Mucosa of rectum (tissue), 2 donors: ENCODE measurements at regions not wholly inside any gene's neighbourhood (a gene's known extent, or its start where the extent isn't known, plus 50 kb on each side); places are given as distances from the start of the nearest gene placed in this dataset.

Experiments
- H3K27ac ChIP-seq, 2 donors: one replicate each; pipeline ENCODE4 v1.7.0; 2013; ENCODE audit warnings: inconsistent platforms in 2 of 2, low read depth in 2 of 2, low read length in 2 of 2
- H3K27me3 ChIP-seq, 2 donors: one replicate each; pipeline ENCODE4 v1.7.0; 2013; ENCODE audit warnings: low read length in 2 of 2; ENCODE audit not compliant: control insufficient read depth in 2 of 2, insufficient read depth in 2 of 2
- H3K36me3 ChIP-seq, 2 donors: one replicate each; pipeline ENCODE4 v1.7.0; 2013; ENCODE audit warnings: low read length in 2 of 2; ENCODE audit not compliant: control insufficient read depth in 2 of 2, insufficient read depth in 2 of 2
- H3K4me1 ChIP-seq, 2 donors: one replicate each; pipeline ENCODE4 v1.7.0; 2013; ENCODE audit warnings: low read length in 2 of 2, mild to moderate bottlenecking in 1 of 2; ENCODE audit not compliant: control insufficient read depth in 2 of 2, insufficient read depth in 2 of 2
- H3K4me3 ChIP-seq, 2 donors: one replicate each; pipeline ENCODE4 v1.7.0; 2013; ENCODE audit warnings: low read length in 2 of 2
- H3K9ac ChIP-seq, 2 donors: one replicate each; pipeline ENCODE4 v1.7.0; 2013; ENCODE audit warnings: low read length in 2 of 2, low read depth in 1 of 2, mild to moderate bottlenecking in 1 of 2
- H3K9me3 ChIP-seq, 2 donors: one replicate each; pipeline ENCODE4 v1.7.0; 2013; ENCODE audit warnings: low read length in 2 of 2; ENCODE audit not compliant: control insufficient read depth in 2 of 2
- donor health status: healthy.
- donor health status: Normal muscosa, but diverticular disease.

GRCh38 chr7:86950360-86950759 lies 109.1 kb downstream of the ELAPOR2 start:
- Histone ChIP-seq H3K4me1 (no peaks in the 10 kb centered on the region), H3K9me3 (no peaks in the 10 kb centered on the region), H3K4me3 (no peak overlapping the region), H3K27ac (no peak overlapping the region), H3K27me3 (no peaks in the 10 kb centered on the region), H3K36me3 (no peaks in the 10 kb centered on the region), H3K9ac (no peak overlapping the region)

- H3K27me3 ChIP-seq, result no peaks in the 10 kb centered on the region
- H3K4me3 ChIP-seq, result no peak overlapping the region
- H3K9ac ChIP-seq, result no peak overlapping the region
- H3K36me3 ChIP-seq, result no peaks in the 10 kb centered on the region
- H3K4me1 ChIP-seq, result no peaks in the 10 kb centered on the region
- no peak overlapping the region for H3K27ac ChIP-seq
- H3K9me3 ChIP-seq, result no peaks in the 10 kb centered on the region
These were observed 109.6 kb downstream of the ELAPOR2 start for GRCh38 chr7:86949779-86950260.

GRCh38 chr7:86949052-86949778 lies 110.2 kb downstream of the ELAPOR2 start:
- no peak overlapping the region for H3K27ac ChIP-seq
- no peaks in the 10 kb centered on the region for H3K27me3 ChIP-seq
- no peaks in the 10 kb centered on the region for H3K4me1 ChIP-seq
- H3K4me3 ChIP-seq, result no peak overlapping the region
- no peaks in the 10 kb centered on the region for H3K9me3 ChIP-seq
- H3K36me3 ChIP-seq, result no peaks in the 10 kb centered on the region
- H3K9ac ChIP-seq, result no peak overlapping the region

DNA sequence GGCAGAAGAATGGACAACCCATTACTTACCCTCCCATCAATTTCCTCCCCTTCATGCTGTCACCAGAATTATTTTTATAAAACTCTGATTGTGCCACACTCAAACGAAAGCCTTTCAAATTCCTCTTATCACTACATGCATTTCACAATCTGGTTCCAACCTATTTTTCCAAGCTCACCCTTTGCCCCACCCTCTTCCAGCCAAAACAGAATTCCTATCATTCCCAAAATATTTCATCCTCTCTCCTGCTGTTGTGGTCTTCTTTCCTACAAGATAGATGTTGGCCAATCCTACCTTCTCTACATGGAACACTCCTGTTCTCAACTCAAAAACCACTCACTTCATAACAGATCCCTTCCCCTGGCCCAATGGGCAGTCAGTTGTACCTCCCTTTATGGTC lies 111.5 kb downstream of the ELAPOR2 start:
- no peak overlapping the region for H3K9ac ChIP-seq
- H3K4me1 ChIP-seq, result no peaks in the 10 kb centered on the region
- H3K27ac ChIP-seq, result no peak overlapping the region
- H3K9me3 ChIP-seq, result no peaks in the 10 kb centered on the region
- no peak overlapping the region for H3K4me3 ChIP-seq
- H3K27me3 ChIP-seq, result no peaks in the 10 kb centered on the region
- no peaks in the 10 kb centered on the region for H3K36me3 ChIP-seq

DNA sequence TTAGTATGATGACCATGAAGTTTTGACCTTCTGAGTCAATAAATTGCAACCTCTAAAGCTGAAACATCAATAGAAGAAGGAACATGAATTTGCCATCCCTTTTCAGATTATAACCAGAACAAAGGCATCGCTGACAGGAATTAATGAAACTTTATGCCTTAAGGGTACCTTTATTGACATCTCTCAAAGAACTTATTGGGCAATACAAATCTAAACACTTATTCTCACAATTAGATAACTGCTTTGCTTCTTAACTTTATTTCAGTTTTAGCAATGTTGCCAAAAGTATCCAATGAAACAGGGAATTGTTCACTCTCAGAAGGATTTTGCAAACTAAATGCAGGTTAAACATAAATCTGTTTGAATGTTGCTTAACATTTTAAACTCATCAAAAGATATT lies 116.0 kb downstream of the ELAPOR2 start:
- no peaks in the 10 kb centered on the region for H3K36me3 ChIP-seq
- H3K27ac ChIP-seq, result no peak overlapping the region
- no peak overlapping the region for H3K9ac ChIP-seq

GRCh38 chr7:86942995-86943394 lies 116.5 kb downstream of the ELAPOR2 start:
- H3K4me3 ChIP-seq, result no peak overlapping the region
- no peak overlapping the region for H3K27ac ChIP-seq
- no peaks in the 10 kb centered on the region for H3K36me3 ChIP-seq
- H3K4me1 ChIP-seq, result no peaks in the 10 kb centered on the region
- no peaks in the 10 kb centered on the region for H3K27me3 ChIP-seq
- H3K9ac ChIP-seq, result no peak overlapping the region
- no peaks in the 10 kb centered on the region for H3K9me3 ChIP-seq

More for the DNA sequence above, 116.0 kb downstream of the ELAPOR2 start:
- H3K27me3 ChIP-seq, result no peaks in the 10 kb centered on the region
- no peaks in the 10 kb centered on the region for H3K9me3 ChIP-seq
- no peaks in the 10 kb centered on the region for H3K4me1 ChIP-seq
- H3K4me3 ChIP-seq, result no peak overlapping the region

DNA sequence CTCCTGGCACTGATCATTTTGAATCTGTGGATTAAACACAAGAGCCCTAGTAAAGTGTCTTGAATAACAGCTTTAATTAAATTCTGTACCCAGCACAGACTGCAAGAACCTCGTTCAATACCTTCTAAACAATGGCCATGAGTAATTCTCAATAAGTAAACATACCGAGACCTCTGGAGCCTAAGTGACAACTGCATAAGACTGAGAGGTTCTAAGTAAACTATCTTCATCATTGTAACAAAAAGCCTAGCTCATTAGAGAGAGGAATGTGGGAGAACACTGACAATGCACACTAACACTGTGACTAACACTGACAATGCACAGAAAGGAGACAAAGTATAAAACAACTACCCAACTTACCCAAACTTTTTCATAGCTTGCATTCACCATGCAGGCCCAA lies 117.4 kb downstream of the ELAPOR2 start:
- Histone ChIP-seq H3K27ac (no peak overlapping the region), H3K4me3 (no peak overlapping the region), H3K27me3 (no peaks in the 10 kb centered on the region), H3K9me3 (no peaks in the 10 kb centered on the region), H3K36me3 (no peaks in the 10 kb centered on the region), H3K4me1 (no peaks in the 10 kb centered on the region), H3K9ac (no peak overlapping the region)

GRCh38 chr7:86939197-86939814 lies 120.1 kb downstream of the ELAPOR2 start:
- H3K36me3 ChIP-seq, result no peaks in the 10 kb centered on the region
- H3K27me3 ChIP-seq, result no peaks in the 10 kb centered on the region
- no peaks in the 10 kb centered on the region for H3K9me3 ChIP-seq
- no peak overlapping the region for H3K9ac ChIP-seq
- no peak overlapping the region for H3K4me3 ChIP-seq
- H3K27ac ChIP-seq, result no peak overlapping the region
- H3K4me1 ChIP-seq, result no peaks in the 10 kb centered on the region

DNA sequence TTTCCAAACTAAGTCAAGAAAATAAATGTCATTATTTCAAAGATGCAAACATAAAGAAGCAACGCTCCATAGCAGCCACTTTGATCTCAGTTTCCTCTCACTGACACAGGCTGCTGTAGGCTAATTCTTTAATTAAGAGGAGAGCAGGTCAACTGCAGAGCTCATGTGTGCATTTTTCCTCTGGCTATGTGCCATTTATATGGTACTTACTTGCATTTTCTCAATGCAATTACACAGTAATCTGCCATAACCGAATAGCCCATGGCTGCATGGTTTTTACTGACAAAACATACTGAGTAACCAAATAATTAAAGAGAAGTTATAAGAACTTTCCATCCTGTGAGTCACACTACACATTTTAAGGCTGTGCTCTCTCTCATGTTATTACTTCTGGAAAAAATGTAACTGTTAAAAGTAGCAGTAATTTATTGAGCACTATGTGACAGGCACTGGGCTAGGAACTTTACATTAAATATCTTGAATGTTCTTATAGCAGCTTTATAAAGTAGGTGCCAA lies 122.0 kb downstream of the ELAPOR2 start:
- Histone ChIP-seq H3K27me3 (no peaks in the 10 kb centered on the region), H3K9ac (no peak overlapping the region), H3K9me3 (no peaks in the 10 kb centered on the region), H3K4me3 (no peak overlapping the region), H3K36me3 (no peaks in the 10 kb centered on the region), H3K4me1 (no peaks in the 10 kb centered on the region), H3K27ac (no peak overlapping the region)

DNA sequence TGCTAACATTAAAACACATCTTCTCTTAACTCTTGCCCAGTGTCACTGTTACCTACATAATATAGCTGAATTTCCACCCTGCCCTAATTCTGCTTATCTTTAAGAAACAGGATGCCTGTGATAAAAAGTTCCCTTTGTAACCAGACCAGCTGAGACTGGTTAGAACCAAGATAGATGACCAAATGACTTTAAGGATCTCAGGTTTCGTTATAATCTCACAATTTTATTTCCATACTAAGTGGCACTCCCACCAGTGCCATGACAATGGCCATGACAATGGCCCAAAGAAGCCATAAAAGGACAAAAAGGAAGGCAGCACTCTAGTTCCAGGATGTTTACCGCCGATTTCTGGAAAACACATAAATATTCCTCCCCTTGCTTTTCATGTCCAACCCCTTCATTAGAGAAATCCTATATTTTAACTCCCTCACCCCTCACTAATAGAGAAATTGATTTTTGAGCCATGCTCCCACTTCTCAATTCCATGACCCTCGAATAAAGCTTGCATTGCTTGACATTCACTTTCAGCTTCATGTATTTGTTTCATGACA lies 126.1 kb downstream of the ELAPOR2 start:
- H3K4me1 ChIP-seq, result no peaks in the 10 kb centered on the region
- H3K36me3 ChIP-seq, result no peaks in the 10 kb centered on the region
- no peak overlapping the region for H3K9ac ChIP-seq
- no peaks in the 10 kb centered on the region for H3K9me3 ChIP-seq
- H3K4me3 ChIP-seq, result no peak overlapping the region
- H3K27ac ChIP-seq, result no peak overlapping the region
- H3K27me3 ChIP-seq, result no peaks in the 10 kb centered on the region
